Cardiac fibroblast (primary cell): ENCODE measurements at regions not wholly inside any gene's neighbourhood (a gene's known extent, or its start where the extent isn't known, plus 50 kb on each side); places are given as distances from the start of the nearest gene placed in this dataset.
"Not testable (repeated sequence)": the region's sequence is repeated elsewhere in the genome, so short reads cannot be mapped to it uniquely, and the experiment has no call there.

Experiments used
- DNase-seq, 2 donors: peaks; one replicate each; pipeline versions ENCODE4 v3.0.0 to v3.0.0-alpha.2; 2010; ENCODE audit warnings: low read depth in 2 of 2
- H3K4me3 ChIP-seq, 2 donors: replicated peaks in 1 of 2; 1 replicate in 1 of 2; 2 replicates in 1 of 2; pipeline ENCODE4 v1.5.1; 2011; ENCODE audit warnings: low read depth in 2 of 2, low read length in 2 of 2, mild to moderate bottlenecking in 2 of 2, moderate library complexity in 1 of 2
- CTCF ChIP-seq: IDR thresholded peaks from one replicate; pipeline ENCODE4 v1.5.1; 2011; ENCODE audit warnings: low read depth, mild to moderate bottlenecking, low read length, inconsistent platforms

- H3K4me3 ChIP-seq, result no peak overlapping the region
- no peak for TF ChIP-seq CTCF
- DNase-seq, result no peak
Observed at GRCh38 chr2:14901737-14902136, 269.2 kb downstream of the LRATD1 start.

GRCh38 chr2:14902953-14903352, 270.4 kb downstream of the LRATD1 start:
- TF ChIP-seq CTCF, result no peak
- H3K4me3 ChIP-seq, result no peak overlapping the region
- no peak for DNase-seq

GRCh38 chr2:14903709-14904374, 271.3 kb downstream of the LRATD1 start:
- TF ChIP-seq CTCF, result peak; percentile 34
- DNase-seq, result peak in 1 of 2 donors; percentile 1
- no peak overlapping the region for H3K4me3 ChIP-seq

- not testable (repeated sequence) for DNase-seq, H3K4me3 ChIP-seq
Observed at GRCh38 chr2:14904378-14904777, 271.9 kb downstream of the LRATD1 start.

GRCh38 chr2:14905571-14905970, 273.1 kb downstream of the LRATD1 start:
- no peak for DNase-seq
- TF ChIP-seq CTCF, result no peak
- H3K4me3 ChIP-seq, result no peak overlapping the region

- no peak for DNase-seq
- TF ChIP-seq CTCF, result no peak
- H3K4me3 ChIP-seq, result no peak overlapping the region
Observed at GRCh38 chr2:14907014-14907612, 274.6 kb downstream of the LRATD1 start.

- no peak for DNase-seq
- H3K4me3 ChIP-seq, result no peak overlapping the region
- no peak for TF ChIP-seq CTCF
Observed at GRCh38 chr2:14909795-14910194, 277.3 kb downstream of the LRATD1 start.
